Tibial nerve (tissue), 3 donors: ENCODE measurements at regions not wholly inside any gene's neighbourhood (a gene's known extent, or its start where the extent isn't known, plus 50 kb on each side); places are given as distances from the start of the nearest gene placed in this dataset.

Experiments used
- CTCF ChIP-seq, 5 experiments: fragments of 200-600 bp in 3 of 5; fragments of 450-650 bp in 2 of 5; sonication (generic) in 3 of 5; IDR thresholded peaks; one replicate each; pipeline ENCODE4 v1.5.1; 2016 to 2019; ENCODE audit warnings: antibody characterized with exemption in 5 of 5, mild to moderate bottlenecking in 3 of 5, moderate library complexity in 2 of 5
- POLR2A ChIP-seq, 2 donors: fragments of 450-650 bp; IDR thresholded peaks; one replicate each; pipeline ENCODE4 v1.6.1; 2017; ENCODE audit warnings: antibody characterized with exemption in 2 of 2, mild to moderate bottlenecking in 2 of 2, moderate library complexity in 2 of 2

- TF ChIP-seq CTCF (IDR thresholded peaks at IDR 0.05), result no peak
- no peak for TF ChIP-seq POLR2A (IDR thresholded peaks at IDR 0.05)
These were observed 233.7 kb downstream of the DLL1 start for GRCh38 chr6:170057034-170057734.
